H9 (cell line): ENCODE measurements at regions not wholly inside any gene's neighbourhood (a gene's known extent, or its start where the extent isn't known, plus 50 kb on each side); places are given as distances from the start of the nearest gene placed in this dataset.
A peak's percentile ranks its signal among the peaks of the same experiment; 100 is the strongest.

ENCODE experiments used
- DNase-seq: peaks from one replicate; pipeline ENCODE4 v3.0.0-alpha.2; 2017
- H2AFZ ChIP-seq: one replicate; pipeline ENCODE4 v1.6.1; 2013; ENCODE audit warnings: mild to moderate bottlenecking, low read length, control low read depth, moderate library complexity
- H2AK5ac ChIP-seq: 2 replicates; pipeline ENCODE4 v1.6.1; 2013; ENCODE audit warnings: low read length, control low read depth, mixed read lengths; ENCODE audit not compliant: insufficient read length
- H2BK120ac ChIP-seq: one replicate; pipeline ENCODE4 v1.6.1; 2013; ENCODE audit warnings: low read depth, mild to moderate bottlenecking, low read length, control low read depth, inconsistent platforms; ENCODE audit not compliant: poor library complexity, severe bottlenecking
- H2BK12ac ChIP-seq: 2 replicates; pipeline ENCODE4 v1.6.1; 2013; ENCODE audit warnings: low read length, control low read depth, mixed read lengths, low read depth; ENCODE audit not compliant: insufficient read length
- H2BK15ac ChIP-seq: 2 replicates; pipeline ENCODE4 v1.6.1; 2013; ENCODE audit warnings: low read depth, low read length, control low read depth
- H2BK20ac ChIP-seq: one replicate; pipeline ENCODE4 v1.6.1; 2013; ENCODE audit warnings: low read depth, mild to moderate bottlenecking, low read length, control low read depth, inconsistent platforms; ENCODE audit not compliant: poor library complexity, severe bottlenecking
- H2BK5ac ChIP-seq: 2 replicates; pipeline ENCODE4 v1.6.1; 2013; ENCODE audit warnings: low read length, control low read depth, mixed read lengths; ENCODE audit not compliant: insufficient read length
- H3K14ac ChIP-seq: 2 replicates; pipeline ENCODE4 v1.6.1; 2013; ENCODE audit warnings: low read length, control low read depth; ENCODE audit not compliant: insufficient read depth
- H3K18ac ChIP-seq: 2 replicates; pipeline ENCODE4 v1.6.1; 2013; ENCODE audit warnings: low read depth, mild to moderate bottlenecking, mixed read lengths, low read length, control low read depth; ENCODE audit not compliant: insufficient read length
- H3K23ac ChIP-seq: 2 replicates; pipeline ENCODE4 v1.6.1; 2013; ENCODE audit warnings: low read length, control low read depth, mixed read lengths, low read depth; ENCODE audit not compliant: insufficient read length
- H3K23me2 ChIP-seq: 2 replicates; pipeline ENCODE4 v1.6.1; 2013; ENCODE audit warnings: low read depth, mild to moderate bottlenecking, mixed read lengths, low read length, control low read depth; ENCODE audit not compliant: insufficient read length, poor library complexity, severe bottlenecking
- H3K27ac ChIP-seq: 2 replicates; pipeline ENCODE4 v1.5.1; 2013; ENCODE audit warnings: low read length, control low read depth, mixed read lengths, low read depth; ENCODE audit not compliant: insufficient read length
- H3K27me3 ChIP-seq: 2 replicates; pipeline ENCODE4 v1.6.1; 2013; ENCODE audit warnings: low read length, control low read depth, inconsistent platforms; ENCODE audit not compliant: insufficient read depth
- H3K4ac ChIP-seq: 2 replicates; pipeline ENCODE4 v1.6.1; 2013; ENCODE audit warnings: low read depth, mild to moderate bottlenecking, control low read depth, inconsistent platforms, low read length, moderate library complexity
- H3K4me1 ChIP-seq: 2 replicates; pipeline ENCODE4 v1.6.1; 2013; ENCODE audit warnings: low read length, control low read depth, inconsistent platforms; ENCODE audit not compliant: insufficient read depth
- H3K4me2 ChIP-seq: 2 replicates; pipeline ENCODE4 v1.6.1; 2013; ENCODE audit warnings: low read length, control low read depth, mixed read lengths; ENCODE audit not compliant: insufficient read length, insufficient read depth
- H3K56ac ChIP-seq: 2 replicates; pipeline ENCODE4 v1.6.1; 2013; ENCODE audit warnings: low read depth, mild to moderate bottlenecking, mixed read lengths, low read length, control low read depth; ENCODE audit not compliant: insufficient read length
- H3K79me1 ChIP-seq: 2 replicates; pipeline ENCODE4 v1.6.1; 2013; ENCODE audit warnings: low read depth, mild to moderate bottlenecking, moderate library complexity, low read length, control low read depth, inconsistent platforms; ENCODE audit not compliant: insufficient read depth, poor library complexity, severe bottlenecking
- H3K79me2 ChIP-seq: 2 replicates; pipeline ENCODE4 v1.6.1; 2013; ENCODE audit warnings: low read length, control low read depth, inconsistent platforms; ENCODE audit not compliant: insufficient read depth
- H3K9ac ChIP-seq: 2 replicates; pipeline ENCODE4 v1.6.1; 2013; ENCODE audit warnings: low read length, control low read depth, mixed read lengths; ENCODE audit not compliant: insufficient read length; ENCODE audit errors: extremely low read depth
- H3K9me3 ChIP-seq: one replicate; pipeline ENCODE4 v1.6.1; 2013; ENCODE audit warnings: low read depth, low read length, inconsistent platforms; ENCODE audit not compliant: control insufficient read depth
- H3T11ph ChIP-seq: one replicate; pipeline ENCODE4 v1.6.1; 2013; ENCODE audit warnings: mild to moderate bottlenecking, low read length, control low read depth, inconsistent platforms
- H4K20me1 ChIP-seq: one replicate; pipeline ENCODE4 v1.6.1; 2013; ENCODE audit not compliant: control insufficient read depth, insufficient read length, insufficient read depth
- H4K5ac ChIP-seq: 2 replicates; pipeline ENCODE4 v1.6.1; 2013; ENCODE audit warnings: low read depth, mild to moderate bottlenecking, mixed read lengths, low read length, control low read depth; ENCODE audit not compliant: insufficient read length
- H4K8ac ChIP-seq: replicated peaks from 2 replicates; pipeline ENCODE4 v1.6.1; 2013; ENCODE audit warnings: low read length, control low read depth, mixed read lengths, low read depth; ENCODE audit not compliant: insufficient read length
- H4K91ac ChIP-seq: 2 replicates; pipeline ENCODE4 v1.6.1; 2013; ENCODE audit warnings: low read depth, mild to moderate bottlenecking, moderate library complexity, mixed read lengths, low read length, control low read depth; ENCODE audit not compliant: insufficient read length
- H3K27ac Mint-ChIP-seq, 3 experiments: 2 replicates in 2 of 3; 3 replicates in 1 of 3; pipeline ENCODE4 v1.8.0; 2020 to 2021; ENCODE audit warnings: mixed read lengths in 3 of 3, mild to moderate bottlenecking in 1 of 3, moderate library complexity in 1 of 3
- H3K27me3 Mint-ChIP-seq: 2 replicates; pipeline ENCODE4 v1.8.0; 2021; ENCODE audit warnings: low read depth, mild to moderate bottlenecking, moderate library complexity, mixed read lengths
- H3K36me3 Mint-ChIP-seq, 3 experiments: 2 replicates in 2 of 3; 3 replicates in 1 of 3; pipeline ENCODE4 v1.8.0; 2020 to 2021; ENCODE audit warnings: low read depth in 3 of 3, mixed read lengths in 3 of 3; ENCODE audit not compliant: insufficient read depth in 1 of 3
- H3K4me1 Mint-ChIP-seq, 2 experiments: 2 replicates each; pipeline ENCODE4 v1.8.0; 2020; ENCODE audit warnings: mixed read lengths in 2 of 2
- H3K4me3 Mint-ChIP-seq, 2 experiments: 2 replicates in 1 of 2; 3 replicates in 1 of 2; pipeline ENCODE4 v1.8.0; 2020 to 2021; ENCODE audit warnings: mild to moderate bottlenecking in 2 of 2, mixed read lengths in 2 of 2, moderate library complexity in 1 of 2
- H3K9me3 Mint-ChIP-seq, 2 experiments: 2 replicates in 1 of 2; 3 replicates in 1 of 2; pipeline ENCODE4 v1.8.0; 2020; ENCODE audit warnings: mild to moderate bottlenecking in 2 of 2, mixed read lengths in 2 of 2, moderate library complexity in 1 of 2
- WGBS: extraction: QIAGEN DNeasy Blood & Tissue Kit; methylation state at CpG from one replicate; pipeline ENCODE4 v1.1.7; 2013; ENCODE audit warnings: missing lambda C conversion rate, low lambda C conversion rate, mixed read lengths; ENCODE audit not compliant: insufficient read length; ENCODE audit errors: extremely low coverage; 5-methylcytosine and 5-hydroxymethylcytosine counted together
- TF ChIP-seq, protein P1 (sequence below): fragments of 200-600 bp; sonication (generic); conservative IDR thresholded peaks from 3 replicates; pipeline ENCODE4 v1.8.0; 2021; ENCODE audit warnings: antibody characterized with exemption, mild to moderate bottlenecking

DNA sequence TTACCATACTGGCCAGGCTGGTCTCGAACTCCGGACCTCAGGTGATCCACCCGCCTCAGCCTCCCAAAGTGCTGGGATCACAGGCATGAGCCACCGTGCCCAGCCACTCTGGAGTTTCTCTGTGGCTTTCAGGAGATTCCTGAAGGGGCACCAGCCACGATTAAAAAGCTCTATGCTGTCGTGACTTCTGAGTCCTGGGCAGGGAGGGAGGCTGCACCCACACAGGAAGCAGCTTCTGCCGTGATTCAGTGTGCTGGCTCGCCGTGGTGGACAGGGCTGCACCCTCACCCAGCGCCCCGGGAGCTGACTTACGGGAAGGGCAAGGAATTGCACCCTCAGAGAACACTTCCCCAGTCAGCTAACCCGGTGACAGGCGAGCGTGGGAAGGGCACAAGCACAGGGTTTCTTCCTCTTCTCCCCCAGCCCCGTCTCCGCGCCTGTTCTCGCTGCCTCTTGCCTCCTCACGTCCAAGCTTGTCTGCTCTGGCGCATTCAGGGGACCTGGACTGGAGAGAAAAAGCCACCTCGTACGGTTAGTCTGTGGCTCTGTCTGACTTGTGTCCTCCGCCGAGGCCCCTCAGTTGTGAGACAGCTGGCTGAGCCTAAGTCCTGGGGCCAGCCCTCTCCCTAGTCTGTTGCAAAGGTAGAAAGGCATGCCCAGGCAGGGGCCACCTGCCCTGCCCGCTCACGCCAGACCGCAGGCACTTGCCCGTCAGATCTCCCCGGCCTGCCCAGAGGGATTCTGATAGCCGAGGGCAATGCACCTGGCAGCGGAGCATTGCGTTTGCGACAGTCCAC lies 145.0 kb downstream of the SEC14L1 start:
- Mint-ChIP-seq H3K4me1 (peaks cover 40 to 43% of the 10 kb centered on the region in 2 experiments), H3K36me3 (peaks cover 0 to 10% (median 7%) of the 10 kb centered on the region in 3 experiments; a peak in 5 of 7 replicates), H3K4me3 (no peak overlapping the region), H3K27ac (peak overlapping the region in 1 of 3 experiments; percentile 92; a peak in 3 of 7 replicates), H3K27me3 (peaks cover 2% of the 10 kb centered on the region; the same call in 1 of the 2 replicates), H3K9me3 (no peaks in the 10 kb centered on the region)
- no peak overlapping the region for H2BK15ac ChIP-seq
- no peaks in the 10 kb centered on the region for H3K79me1 ChIP-seq
- no peak overlapping the region for H2AK5ac ChIP-seq
- H3K4ac ChIP-seq = no peak overlapping the region
- H4K5ac ChIP-seq = no peak overlapping the region
- H3K23ac ChIP-seq = no peak overlapping the region
- no peak overlapping the region for H2AFZ ChIP-seq
- no peaks in the 10 kb centered on the region for H3K9me3 ChIP-seq
- H2BK120ac ChIP-seq = no peak overlapping the region
- no peak overlapping the region for H3K18ac ChIP-seq
- H3K56ac ChIP-seq = no peak overlapping the region
- no peak overlapping the region for H3K4me2 ChIP-seq
- no peaks in the 10 kb centered on the region for H3K27me3 ChIP-seq
- H2BK20ac ChIP-seq = no peak overlapping the region
- no peak overlapping the region for H3T11ph ChIP-seq
- no peak overlapping the region for H2BK12ac ChIP-seq
- H4K20me1 ChIP-seq = no peaks in the 10 kb centered on the region
- H3K14ac ChIP-seq = no peak overlapping the region
- H2BK5ac ChIP-seq = no peak overlapping the region
- TF ChIP-seq, protein P1, sequence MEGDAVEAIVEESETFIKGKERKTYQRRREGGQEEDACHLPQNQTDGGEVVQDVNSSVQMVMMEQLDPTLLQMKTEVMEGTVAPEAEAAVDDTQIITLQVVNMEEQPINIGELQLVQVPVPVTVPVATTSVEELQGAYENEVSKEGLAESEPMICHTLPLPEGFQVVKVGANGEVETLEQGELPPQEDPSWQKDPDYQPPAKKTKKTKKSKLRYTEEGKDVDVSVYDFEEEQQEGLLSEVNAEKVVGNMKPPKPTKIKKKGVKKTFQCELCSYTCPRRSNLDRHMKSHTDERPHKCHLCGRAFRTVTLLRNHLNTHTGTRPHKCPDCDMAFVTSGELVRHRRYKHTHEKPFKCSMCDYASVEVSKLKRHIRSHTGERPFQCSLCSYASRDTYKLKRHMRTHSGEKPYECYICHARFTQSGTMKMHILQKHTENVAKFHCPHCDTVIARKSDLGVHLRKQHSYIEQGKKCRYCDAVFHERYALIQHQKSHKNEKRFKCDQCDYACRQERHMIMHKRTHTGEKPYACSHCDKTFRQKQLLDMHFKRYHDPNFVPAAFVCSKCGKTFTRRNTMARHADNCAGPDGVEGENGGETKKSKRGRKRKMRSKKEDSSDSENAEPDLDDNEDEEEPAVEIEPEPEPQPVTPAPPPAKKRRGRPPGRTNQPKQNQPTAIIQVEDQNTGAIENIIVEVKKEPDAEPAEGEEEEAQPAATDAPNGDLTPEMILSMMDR = no peak
- H3K79me2 ChIP-seq = peaks cover 4% of the 10 kb centered on the region; the same call in 1 of the 2 replicates
- no peak overlapping the region for H4K91ac ChIP-seq
- peaks cover 3% of the 10 kb centered on the region; the same call in 1 of the 2 replicates for H3K4me1 ChIP-seq
- H3K27ac ChIP-seq = no peak overlapping the region
- H3K23me2 ChIP-seq = peaks cover 13% of the 10 kb centered on the region
- no peak for DNase-seq
- no CpG with 5 or more reads among the region's 34 CpGs for WGBS
- no peak overlapping the region for H4K8ac ChIP-seq
- no peak overlapping the region for H3K9ac ChIP-seq
